Liver (tissue), 8 donors: ENCODE measurements at regions not wholly inside any gene's neighbourhood (a gene's known extent, or its start where the extent isn't known, plus 50 kb on each side); places are given as distances from the start of the nearest gene placed in this dataset.

Experiments
- DNase-seq: peaks from one replicate; pipeline ENCODE4 v3.0.0-alpha.2; 2017; ENCODE audit warnings: low spot score
- H3K27ac ChIP-seq, 2 donors: one replicate each; pipeline ENCODE4 v1.7.0; 2013; ENCODE audit warnings: inconsistent platforms in 2 of 2, low read length in 2 of 2, control low read depth in 1 of 2, low read depth in 1 of 2, mild to moderate bottlenecking in 1 of 2
- H3K27me3 ChIP-seq, 4 donors: one replicate each; pipeline versions ENCODE4 v1.6.1 to v1.7.0; 2013; ENCODE audit warnings: low read length in 3 of 4, inconsistent platforms in 1 of 4, mild to moderate bottlenecking in 1 of 4, moderate library complexity in 1 of 4; ENCODE audit not compliant: control insufficient read depth in 4 of 4, insufficient read depth in 4 of 4
- H3K36me3 ChIP-seq, 4 donors: one replicate each; pipeline versions ENCODE4 v1.6.1 to v1.7.0; 2013; ENCODE audit warnings: low read length in 3 of 4, mild to moderate bottlenecking in 3 of 4, low read depth in 1 of 4, moderate library complexity in 1 of 4; ENCODE audit not compliant: control insufficient read depth in 4 of 4, insufficient read depth in 3 of 4
- H3K4me1 ChIP-seq, 4 donors: one replicate each; pipeline versions ENCODE4 v1.6.1 to v1.7.0; 2013; ENCODE audit warnings: low read length in 3 of 4, mild to moderate bottlenecking in 3 of 4, moderate library complexity in 1 of 4; ENCODE audit not compliant: control insufficient read depth in 4 of 4, insufficient read depth in 4 of 4
- H3K4me3 ChIP-seq, 3 donors: one replicate each; pipeline versions ENCODE4 v1.6.1 to v1.7.0; 2013; ENCODE audit warnings: low read length in 3 of 3, control low read depth in 1 of 3, low read depth in 1 of 3, mild to moderate bottlenecking in 1 of 3
- H3K9ac ChIP-seq, 2 donors: one replicate each; pipeline ENCODE4 v1.7.0; 2013; ENCODE audit warnings: low read length in 2 of 2, mild to moderate bottlenecking in 2 of 2, moderate library complexity in 2 of 2, control low read depth in 1 of 2, low read depth in 1 of 2
- H3K9me3 ChIP-seq, 4 donors: one replicate each; pipeline versions ENCODE4 v1.6.1 to v1.7.0; 2013; ENCODE audit warnings: low read length in 3 of 4; ENCODE audit not compliant: control insufficient read depth in 4 of 4
- ATF3 ChIP-seq: IDR thresholded peaks from 2 replicates; pipeline ENCODE4 v1.6.1; 2016; ENCODE audit warnings: antibody characterized with exemption
- CTCF ChIP-seq: fragments of 150-350 bp; IDR thresholded peaks from 2 replicates; pipeline ENCODE4 v1.5.1; 2017; ENCODE audit warnings: improper control_type of control experiment, low read depth, low read length; ENCODE audit not compliant: missing input control
- FOXA1 ChIP-seq: IDR thresholded peaks from 2 replicates; pipeline ENCODE4 v1.6.1; 2016; ENCODE audit warnings: antibody characterized with exemption
- FOXA2 ChIP-seq: IDR thresholded peaks from 2 replicates; pipeline ENCODE4 v1.6.1; 2016; ENCODE audit warnings: antibody characterized with exemption
- GABPA ChIP-seq, 2 donors: IDR thresholded peaks in 1 of 2; conservative IDR thresholded peaks in 1 of 2; 2 replicates each; pipeline ENCODE4 v1.6.1; 2016; ENCODE audit warnings: antibody characterized with exemption in 2 of 2, mild to moderate bottlenecking in 1 of 2, moderate library complexity in 1 of 2
- HNF4A ChIP-seq, 2 donors: conservative IDR thresholded peaks; 2 replicates each; pipeline ENCODE4 v1.6.1; 2016; ENCODE audit warnings: antibody characterized with exemption in 2 of 2, mild to moderate bottlenecking in 2 of 2
- JUND ChIP-seq, 2 donors: IDR thresholded peaks; 2 replicates each; pipeline ENCODE4 v1.6.1; 2016; ENCODE audit warnings: antibody characterized with exemption in 2 of 2
- MAX ChIP-seq: IDR thresholded peaks from 2 replicates; pipeline ENCODE4 v1.6.1; 2016; ENCODE audit warnings: antibody characterized with exemption
- NR2F2 ChIP-seq: IDR thresholded peaks from 2 replicates; pipeline ENCODE4 v1.6.1; 2016; ENCODE audit warnings: antibody characterized with exemption
- RAD21 ChIP-seq, 2 donors: IDR thresholded peaks; 2 replicates each; pipeline ENCODE4 v1.6.1; 2016; ENCODE audit warnings: antibody characterized with exemption in 2 of 2, mild to moderate bottlenecking in 2 of 2
- REST ChIP-seq: IDR thresholded peaks from 2 replicates; pipeline ENCODE4 v1.6.1; 2016; ENCODE audit warnings: antibody characterized with exemption, mild to moderate bottlenecking
- TAF1 ChIP-seq: conservative IDR thresholded peaks from 2 replicates; pipeline ENCODE4 v1.6.1; 2016; ENCODE audit warnings: antibody characterized with exemption, mild to moderate bottlenecking
- YY1 ChIP-seq: IDR thresholded peaks from 2 replicates; pipeline ENCODE4 v1.6.1; 2016; ENCODE audit warnings: antibody characterized with exemption, mild to moderate bottlenecking
- ZBTB33 ChIP-seq: IDR thresholded peaks from 2 replicates; pipeline ENCODE4 v1.6.1; 2016; ENCODE audit warnings: antibody characterized with exemption
- WGBS: extraction: QIAGEN DNeasy Blood & Tissue Kit; methylation state at CpG from one replicate; pipeline ENCODE4 v1.1.7; 2013; 5-methylcytosine and 5-hydroxymethylcytosine counted together
- donor health status: healthy.
- donor health status: healthy.
- donor health status: healthy.
- donor health status: healthy.
- donor health status: healthy.

GRCh38 chr6:830667-831327 is 137.9 kb upstream of the EXOC2 start:
- no peaks in the 10 kb centered on the region for H3K27me3 ChIP-seq
- 94% methylated on average over 6 of the region's 6 CpGs for WGBS
- no peak for DNase-seq
- peaks cover 0 to 4% (median 0%) of the 10 kb centered on the region in 4 donors for H3K9me3 ChIP-seq
- H3K4me1 ChIP-seq: peaks cover 0 to 10% (median under 1%) of the 10 kb centered on the region in 4 donors
- no peak overlapping the region for H3K27ac ChIP-seq
- no peak for TF ChIP-seq TAF1
- no peak for TF ChIP-seq RAD21 (IDR thresholded peaks at IDR 0.05)
- TF ChIP-seq GABPA (IDR thresholded peaks at IDR 0.05 in 1 of 2, conservative IDR thresholded peaks at IDR 0.05 in 1 of 2): no peak
- no peak for TF ChIP-seq REST
- no peak for TF ChIP-seq MAX
- TF ChIP-seq HNF4A (conservative IDR thresholded peaks at IDR 0.05): no peak
- no peak for TF ChIP-seq FOXA1
- no peak for TF ChIP-seq CTCF
- no peak for TF ChIP-seq ZBTB33
- TF ChIP-seq FOXA2: no peak
- TF ChIP-seq NR2F2: no peak
- no peak for TF ChIP-seq JUND (IDR thresholded peaks at IDR 0.05)
- no peak for TF ChIP-seq ATF3
- no peak for TF ChIP-seq YY1
- H3K9ac ChIP-seq: no peak overlapping the region
- H3K4me3 ChIP-seq: no peak overlapping the region
- no peaks in the 10 kb centered on the region for H3K36me3 ChIP-seq

- H3K4me3 ChIP-seq: no peak overlapping the region
- H3K9me3 ChIP-seq: peaks cover 0 to 4% (median 0%) of the 10 kb centered on the region in 4 donors
- no peak overlapping the region for H3K9ac ChIP-seq
- WGBS: 62% methylated on average over 4 of the region's 4 CpGs
- H3K27me3 ChIP-seq: no peaks in the 10 kb centered on the region
- no peaks in the 10 kb centered on the region for H3K36me3 ChIP-seq
- no peak for DNase-seq
- peaks cover 0 to 3% (median 0%) of the 10 kb centered on the region in 4 donors for H3K4me1 ChIP-seq
- TF ChIP-seq RAD21 (IDR thresholded peaks at IDR 0.05) (no peak), ZBTB33 (no peak)
- no peak overlapping the region for H3K27ac ChIP-seq
These were observed 136.7 kb upstream of the EXOC2 start for GRCh38 chr6:829656-830055.
